PC-3 (cell line): ENCODE measurements at regions not wholly inside any gene's neighbourhood (a gene's known extent, or its start where the extent isn't known, plus 50 kb on each side); places are given as distances from the start of the nearest gene placed in this dataset.

Experiments
- ATAC-seq: fragments of 200-7000 bp; cut with Tn5 transposase; 2 replicates; pipeline ENCODE4 v1.9.1; 2020; ENCODE audit warnings: mild to moderate bottlenecking, moderate library complexity
- BruUV-seq: library from RNA; stranded (reverse); fragments of 400-500 nt; replicated peaks from 2 replicates; lab custom pipeline; 2021; lab: Mats Ljungman, UMichigan
- CTCF ChIA-PET: fragments of 300-600 bp; sonication (Branson Sonifier 250); formaldehyde crosslinking; loops from one replicate; lab custom pipeline; 2022; ENCODE audit warnings: antibody characterized with exemption; lab: Charles Lee
- POLR2A ChIA-PET: fragments of 300-600 bp; sonication (Branson Sonifier 250); formaldehyde crosslinking; loops from one replicate; lab custom pipeline; 2022; ENCODE audit warnings: antibody characterized with exemption; ENCODE audit not compliant: unreplicated experiment; lab: Charles Lee
- DNase-seq: peaks from one replicate; pipeline ENCODE4 v3.0.0-alpha.2; 2015
- H2AFZ ChIP-seq: fragments of 300-600 bp; sonication (generic); 2 replicates; pipeline ENCODE4 v1.6.0; 2016; ENCODE audit warnings: antibody characterized with exemption, low read length
- H3F3A ChIP-seq: fragments of 300-600 bp; sonication (generic); one replicate; pipeline ENCODE4 v1.6.0; 2017; ENCODE audit warnings: antibody characterized with exemption, low read length, control low read depth, mild to moderate bottlenecking; ENCODE audit not compliant: unreplicated experiment
- H3K27ac ChIP-seq: fragments of 300-600 bp; sonication (generic); 2 replicates; pipeline ENCODE4 v1.5.1; 2016; ENCODE audit warnings: mild to moderate bottlenecking, low read length
- H3K27me3 ChIP-seq: fragments of 300-600 bp; sonication (generic); 2 replicates; pipeline ENCODE4 v1.6.1; 2016; ENCODE audit warnings: low read length, mixed read lengths
- H3K36me3 ChIP-seq: fragments of 300-600 bp; sonication (generic); 2 replicates; pipeline ENCODE4 v1.6.1; 2016; ENCODE audit warnings: low read depth, mixed run types, low read length, mixed read lengths
- H3K4me1 ChIP-seq: fragments of 300-600 bp; sonication (generic); 2 replicates; pipeline ENCODE4 v1.5.1; 2016; ENCODE audit warnings: low read length; ENCODE audit not compliant: insufficient read depth
- H3K4me2 ChIP-seq: fragments of 300-600 bp; sonication (generic); 2 replicates; pipeline ENCODE4 v1.6.0; 2016; ENCODE audit warnings: low read length
- H3K4me3 ChIP-seq: fragments of 300-600 bp; sonication (generic); 2 replicates; pipeline ENCODE4 v1.5.1; 2016; ENCODE audit warnings: mild to moderate bottlenecking, low read length, mixed read lengths
- H3K79me2 ChIP-seq: fragments of 300-600 bp; sonication (generic); 2 replicates; pipeline ENCODE4 v1.6.1; 2017; ENCODE audit warnings: low read length, mixed read lengths
- H3K9ac ChIP-seq: fragments of 300-600 bp; sonication (generic); 2 replicates; pipeline ENCODE4 v1.6.0; 2016; ENCODE audit warnings: mild to moderate bottlenecking, low read length
- H3K9me2 ChIP-seq: fragments of 300-600 bp; sonication (generic); replicated peaks from 2 replicates; pipeline ENCODE4 v1.6.1; 2016; ENCODE audit warnings: mixed run types, low read length, mixed read lengths
- H3K9me3 ChIP-seq: fragments of 300-600 bp; sonication (generic); 2 replicates; pipeline ENCODE4 v1.6.1; 2016; ENCODE audit warnings: low read length, mixed read lengths
- H4K20me1 ChIP-seq: fragments of 300-600 bp; sonication (generic); 2 replicates; pipeline ENCODE4 v1.6.1; 2016; ENCODE audit warnings: low read length, mixed read lengths
- CTCF ChIP-seq: fragments of 300-600 bp; sonication (generic); conservative IDR thresholded peaks from 2 replicates; pipeline ENCODE4 v1.5.1; 2017; ENCODE audit warnings: antibody characterized with exemption, low read depth, mild to moderate bottlenecking, low read length
- EZH2 ChIP-seq: fragments of 300-600 bp; sonication (generic); IDR thresholded peaks from one replicate; pipeline ENCODE4 v1.6.1; 2017; ENCODE audit warnings: antibody characterized with exemption, mild to moderate bottlenecking, low read length; ENCODE audit not compliant: unreplicated experiment
- EZH2phosphoT487 ChIP-seq: fragments of 300-600 bp; sonication (generic); IDR thresholded peaks from 2 replicates; pipeline ENCODE4 v1.6.1; 2018; ENCODE audit warnings: mild to moderate bottlenecking, antibody characterized with exemption, low read length, borderline replicate concordance
- intact Hi-C: fragments of 100-400 bp; cut with micrococcal nuclease; formaldehyde crosslinking; loops from 2 replicates; pipeline ENCODE4 v1.9.0; 2023

- Histone ChIP-seq H3K79me2 (no peaks in the 10 kb centered on the region), H3K27ac (no peak overlapping the region), H3K4me3 (no peak overlapping the region), H4K20me1 (no peaks in the 10 kb centered on the region), H2AFZ (no peak overlapping the region), H3K4me1 (no peaks in the 10 kb centered on the region), H3F3A (no peaks in the 10 kb centered on the region), H3K27me3 (peaks cover 6% of the 10 kb centered on the region), H3K9me3 (no peaks in the 10 kb centered on the region), H3K36me3 (no peaks in the 10 kb centered on the region), H3K9me2 (no peaks in the 10 kb centered on the region), H3K4me2 (no peak overlapping the region), H3K9ac (no peak overlapping the region)
- intact Hi-C loops = loop anchor here (1.0 kb wide), 2 partner anchors 20 to 961 kb away; no protein-coding TSS in a partner anchor
- ATAC-seq (peak; percentile 71), DNase-seq (peak; percentile 75)
- TF ChIP-seq EZH2phosphoT487 (no peak), CTCF (peak; percentile 80), EZH2 (no peak)
- BruUV-seq = no TSS peak
- ChIA-PET CTCF (interaction anchor here (0.6 to 1.3 kb wide), 6 partner anchors 23 to 1917 kb away, joined by 3 to 11 read pairs (median 6); no protein-coding TSS in a partner anchor), POLR2A (interaction anchor here (0.6 kb wide), 1 partner anchor 98 kb away, joined by 3 read pairs; the partner anchor contains the start of gene HNMT)
These were observed 98.2 kb upstream of the HNMT start for GRCh38 chr2:137865954-137866540.

- H4K20me1 ChIP-seq = no peaks in the 10 kb centered on the region
- POLR2A ChIA-PET = no interaction called here
- intact Hi-C loops = no loop called here
- TF ChIP-seq CTCF (no peak), EZH2 (no peak), EZH2phosphoT487 (no peak)
- H3K4me2 ChIP-seq = no peak overlapping the region
- DNase-seq = no peak
- no peaks in the 10 kb centered on the region for H3K36me3 ChIP-seq
- no peaks in the 10 kb centered on the region for H3K4me1 ChIP-seq
- H3K9me2 ChIP-seq = no peaks in the 10 kb centered on the region
- no peak overlapping the region for H3K9ac ChIP-seq
- CTCF ChIA-PET = no interaction called here
- H2AFZ ChIP-seq = no peak overlapping the region
- H3K9me3 ChIP-seq = no peaks in the 10 kb centered on the region
- no peak overlapping the region for H3K4me3 ChIP-seq
- no peak for ATAC-seq
- peaks cover 11% of the 10 kb centered on the region for H3K27me3 ChIP-seq
- no peak overlapping the region for H3K27ac ChIP-seq
- H3K79me2 ChIP-seq = no peaks in the 10 kb centered on the region
- no peaks in the 10 kb centered on the region for H3F3A ChIP-seq
- no TSS peak for BruUV-seq
These were observed 93.6 kb upstream of the HNMT start for GRCh38 chr2:137870682-137871081.

- no peak for DNase-seq
- Histone ChIP-seq H3K9me3 (no peaks in the 10 kb centered on the region), H3K27me3 (peaks cover 11% of the 10 kb centered on the region), H3K9ac (no peak overlapping the region), H3K79me2 (no peaks in the 10 kb centered on the region), H3K4me3 (no peak overlapping the region), H3K4me1 (no peaks in the 10 kb centered on the region), H2AFZ (no peak overlapping the region), H3K27ac (no peak overlapping the region), H4K20me1 (no peaks in the 10 kb centered on the region), H3K4me2 (no peak overlapping the region), H3K9me2 (no peaks in the 10 kb centered on the region), H3K36me3 (no peaks in the 10 kb centered on the region), H3F3A (no peaks in the 10 kb centered on the region)
- intact Hi-C loops = no loop called here
- ChIA-PET POLR2A (no interaction called here), CTCF (no interaction called here)
- no peak for ATAC-seq
- BruUV-seq = no TSS peak
- TF ChIP-seq EZH2phosphoT487 = no peak
- TF ChIP-seq CTCF = no peak
- no peak for TF ChIP-seq EZH2
These were observed 91.7 kb upstream of the HNMT start for GRCh38 chr2:137872577-137872976.
